ENCODE measurements at regions not wholly inside any gene's neighbourhood (a gene's known extent, or its start where the extent isn't known, plus 50 kb on each side); places are given as distances from the start of the nearest gene placed in this dataset.

DNA sequence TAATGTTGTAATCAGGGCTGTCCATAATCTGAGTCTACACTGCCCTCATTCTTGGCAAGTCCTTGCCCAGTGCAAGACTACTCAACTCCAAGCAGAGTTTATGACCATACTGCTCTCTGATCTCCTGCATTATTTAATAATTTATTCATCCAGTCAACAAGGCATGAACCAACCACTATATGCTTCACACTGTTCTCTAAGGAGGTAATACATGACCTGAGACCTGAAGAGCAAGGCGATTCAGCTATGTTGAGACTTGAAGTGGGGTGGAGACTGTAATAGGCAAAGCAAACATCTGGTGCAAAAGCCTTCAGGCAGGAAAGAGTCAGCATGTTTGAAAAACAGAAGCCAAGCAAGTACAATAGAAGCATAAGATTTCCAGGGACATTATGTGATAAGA lies 1362.8 kb downstream of the ROBO2 start:
- H3K36me3 ChIP-seq (replicated peaks in 1 of 2; ENCODE audit: control insufficient read depth in 1 of 2, insufficient read depth in 2 of 2, low read length in 2 of 2): no peaks in the 10 kb centered on the region
- TF ChIP-seq, protein P1, sequence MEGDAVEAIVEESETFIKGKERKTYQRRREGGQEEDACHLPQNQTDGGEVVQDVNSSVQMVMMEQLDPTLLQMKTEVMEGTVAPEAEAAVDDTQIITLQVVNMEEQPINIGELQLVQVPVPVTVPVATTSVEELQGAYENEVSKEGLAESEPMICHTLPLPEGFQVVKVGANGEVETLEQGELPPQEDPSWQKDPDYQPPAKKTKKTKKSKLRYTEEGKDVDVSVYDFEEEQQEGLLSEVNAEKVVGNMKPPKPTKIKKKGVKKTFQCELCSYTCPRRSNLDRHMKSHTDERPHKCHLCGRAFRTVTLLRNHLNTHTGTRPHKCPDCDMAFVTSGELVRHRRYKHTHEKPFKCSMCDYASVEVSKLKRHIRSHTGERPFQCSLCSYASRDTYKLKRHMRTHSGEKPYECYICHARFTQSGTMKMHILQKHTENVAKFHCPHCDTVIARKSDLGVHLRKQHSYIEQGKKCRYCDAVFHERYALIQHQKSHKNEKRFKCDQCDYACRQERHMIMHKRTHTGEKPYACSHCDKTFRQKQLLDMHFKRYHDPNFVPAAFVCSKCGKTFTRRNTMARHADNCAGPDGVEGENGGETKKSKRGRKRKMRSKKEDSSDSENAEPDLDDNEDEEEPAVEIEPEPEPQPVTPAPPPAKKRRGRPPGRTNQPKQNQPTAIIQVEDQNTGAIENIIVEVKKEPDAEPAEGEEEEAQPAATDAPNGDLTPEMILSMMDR (IDR thresholded peaks at IDR 0.05): no peak
- no peaks in the 10 kb centered on the region for H3K79me2 ChIP-seq (ENCODE audit: insufficient read depth, low read length)
- H3K27ac Mint-ChIP-seq: no peak overlapping the region
- intact Hi-C loops (cut with micrococcal nuclease): no loop called here
- peaks cover 0 to 4% of the 10 kb centered on the region in 2 donors for H3K9me3 ChIP-seq (replicated peaks in 1 of 2; ENCODE audit: control insufficient read depth in 1 of 2, insufficient read depth in 1 of 2, low read length in 2 of 2)
- H3K9ac ChIP-seq (ENCODE audit: insufficient read depth, low read length, poor library complexity, severe bottlenecking): no peak overlapping the region
- H3K36me3 Mint-ChIP-seq: no peaks in the 10 kb centered on the region
- H2AFZ ChIP-seq (ENCODE audit: insufficient read depth, low read depth, low read length, poor library complexity, severe bottlenecking): no peak overlapping the region
- no peak overlapping the region for H3K27ac ChIP-seq (ENCODE audit: low read depth in 1 of 2, low read length in 2 of 2)
- no peak for DNase-seq
- H3K4me1 Mint-ChIP-seq: no peaks in the 10 kb centered on the region
- H3K27me3 Mint-ChIP-seq (ENCODE audit: low read depth in 3 of 3): no peaks in the 10 kb centered on the region
- H3K4me3 ChIP-seq (replicated peaks in 1 of 3; ENCODE audit: low read depth in 2 of 3, low read length in 3 of 3): no peak overlapping the region
- no peak overlapping the region for H3K4me3 Mint-ChIP-seq
- peaks cover 0 to 3% (median 0%) of the 10 kb centered on the region in 7 donors for H3K9me3 Mint-ChIP-seq
- H3K4me2 ChIP-seq (replicated peaks; ENCODE audit: extremely low read depth, low read length, poor library complexity, severe bottlenecking): no peak overlapping the region
- no peaks in the 10 kb centered on the region for H3K4me1 ChIP-seq (ENCODE audit: control insufficient read depth in 1 of 2, insufficient read depth in 2 of 2, low read length in 2 of 2)
- H4K20me1 ChIP-seq (ENCODE audit: insufficient read depth, low read length): no peaks in the 10 kb centered on the region
- no peaks in the 10 kb centered on the region for H3K27me3 ChIP-seq (ENCODE audit: control insufficient read depth in 2 of 2, insufficient read depth in 2 of 2, low read length in 2 of 2)
- no CpG with 5 or more reads among the region's 1 CpG for WGBS (ENCODE audit: insufficient coverage)

DNA sequence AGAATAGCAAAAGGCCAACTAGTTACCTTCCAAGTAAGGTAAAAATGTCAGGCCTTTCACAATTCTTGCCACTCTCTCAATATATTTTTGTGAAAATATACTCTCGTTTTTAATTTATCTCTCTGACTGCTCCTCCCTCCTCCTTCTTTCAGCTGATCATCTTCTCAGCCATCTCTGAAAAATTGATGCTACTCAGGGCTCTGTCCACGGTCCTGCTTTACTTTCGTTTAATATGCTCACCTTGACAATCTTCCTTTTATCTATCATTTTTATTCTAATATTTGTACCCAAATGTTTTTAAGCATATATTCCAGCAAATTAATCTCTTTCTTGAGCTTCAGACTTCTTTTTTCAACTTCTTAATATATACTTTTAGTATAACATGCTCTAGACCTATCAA lies 1362.1 kb downstream of the ROBO1 start:
- Mint-ChIP-seq H3K27me3 (ENCODE audit: low read depth in 3 of 3) (no peaks in the 10 kb centered on the region), H3K4me3 (no peak overlapping the region), H3K4me1 (no peaks in the 10 kb centered on the region), H3K36me3 (no peaks in the 10 kb centered on the region), H3K9me3 (peaks cover 0 to 2% (median 0%) of the 10 kb centered on the region in 7 donors), H3K27ac (no peak overlapping the region)
- Histone ChIP-seq H3K4me1 (ENCODE audit: control insufficient read depth in 1 of 2, insufficient read depth in 2 of 2, low read length in 2 of 2) (no peaks in the 10 kb centered on the region), H2AFZ (ENCODE audit: insufficient read depth, low read depth, low read length, poor library complexity, severe bottlenecking) (no peak overlapping the region), H4K20me1 (ENCODE audit: insufficient read depth, low read length) (no peaks in the 10 kb centered on the region), H3K9me3 (replicated peaks in 1 of 2; ENCODE audit: control insufficient read depth in 1 of 2, insufficient read depth in 1 of 2, low read length in 2 of 2) (no peaks in the 10 kb centered on the region), H3K4me2 (replicated peaks; ENCODE audit: extremely low read depth, low read length, poor library complexity, severe bottlenecking) (no peak overlapping the region), H3K27ac (ENCODE audit: low read depth in 1 of 2, low read length in 2 of 2) (no peak overlapping the region), H3K79me2 (ENCODE audit: insufficient read depth, low read length) (no peaks in the 10 kb centered on the region), H3K27me3 (ENCODE audit: control insufficient read depth in 2 of 2, insufficient read depth in 2 of 2, low read length in 2 of 2) (no peaks in the 10 kb centered on the region), H3K36me3 (replicated peaks in 1 of 2; ENCODE audit: control insufficient read depth in 1 of 2, insufficient read depth in 2 of 2, low read length in 2 of 2) (no peaks in the 10 kb centered on the region), H3K4me3 (replicated peaks in 1 of 3; ENCODE audit: low read depth in 2 of 3, low read length in 3 of 3) (no peak overlapping the region), H3K9ac (ENCODE audit: insufficient read depth, low read length, poor library complexity, severe bottlenecking) (no peak overlapping the region)
- DNase-seq: no peak
- intact Hi-C loops (cut with micrococcal nuclease): no loop called here
- TF ChIP-seq, protein P1 (IDR thresholded peaks at IDR 0.05): no peak
- 87% methylated on average over 3 of the region's 3 CpGs for WGBS (ENCODE audit: insufficient coverage)

Data from CD14-positive monocyte (primary cell).